ENCODE measurements at regions not wholly inside any gene's neighbourhood (a gene's known extent, or its start where the extent isn't known, plus 50 kb on each side); places are given as distances from the start of the nearest gene placed in this dataset.

- no peak overlapping the region for H3K27ac ChIP-seq
- H3K9me3 ChIP-seq (ENCODE audit: insufficient read depth, low read depth), result peaks cover 3% of the 10 kb centered on the region
- no peak overlapping the region for H2AFZ ChIP-seq
- no peak for DNase-seq
- no peaks in the 10 kb centered on the region for H3K4me1 ChIP-seq (replicated peaks; ENCODE audit: insufficient read depth)
- H3F3A ChIP-seq (ENCODE audit: insufficient read depth, low read depth), result no peaks in the 10 kb centered on the region
- BruUV-seq (replicated peaks), result no TSS peak
- H4K20me1 ChIP-seq (ENCODE audit: insufficient read depth), result no peaks in the 10 kb centered on the region
- ChIA-PET POLR2A (ENCODE audit: unreplicated experiment) (no interaction called here), CTCF (no interaction called here)
- no peaks in the 10 kb centered on the region for H3K9me2 ChIP-seq (ENCODE audit: insufficient read depth)
- H3K4me2 ChIP-seq, result no peak overlapping the region
- intact Hi-C loops (cut with micrococcal nuclease; ENCODE audit: unreplicated experiment), result no loop called here
- H3K36me3 ChIP-seq (ENCODE audit: low read depth), result no peaks in the 10 kb centered on the region
- no peak overlapping the region for H3K4me3 ChIP-seq
- H3K79me2 ChIP-seq (ENCODE audit: low read depth), result no peaks in the 10 kb centered on the region
- no peak for TF ChIP-seq EZH2 (IDR thresholded peaks at IDR 0.05; ENCODE audit: low read depth)
- TF ChIP-seq, protein P1, sequence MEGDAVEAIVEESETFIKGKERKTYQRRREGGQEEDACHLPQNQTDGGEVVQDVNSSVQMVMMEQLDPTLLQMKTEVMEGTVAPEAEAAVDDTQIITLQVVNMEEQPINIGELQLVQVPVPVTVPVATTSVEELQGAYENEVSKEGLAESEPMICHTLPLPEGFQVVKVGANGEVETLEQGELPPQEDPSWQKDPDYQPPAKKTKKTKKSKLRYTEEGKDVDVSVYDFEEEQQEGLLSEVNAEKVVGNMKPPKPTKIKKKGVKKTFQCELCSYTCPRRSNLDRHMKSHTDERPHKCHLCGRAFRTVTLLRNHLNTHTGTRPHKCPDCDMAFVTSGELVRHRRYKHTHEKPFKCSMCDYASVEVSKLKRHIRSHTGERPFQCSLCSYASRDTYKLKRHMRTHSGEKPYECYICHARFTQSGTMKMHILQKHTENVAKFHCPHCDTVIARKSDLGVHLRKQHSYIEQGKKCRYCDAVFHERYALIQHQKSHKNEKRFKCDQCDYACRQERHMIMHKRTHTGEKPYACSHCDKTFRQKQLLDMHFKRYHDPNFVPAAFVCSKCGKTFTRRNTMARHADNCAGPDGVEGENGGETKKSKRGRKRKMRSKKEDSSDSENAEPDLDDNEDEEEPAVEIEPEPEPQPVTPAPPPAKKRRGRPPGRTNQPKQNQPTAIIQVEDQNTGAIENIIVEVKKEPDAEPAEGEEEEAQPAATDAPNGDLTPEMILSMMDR (conservative IDR thresholded peaks at IDR 0.05), result no peak
- no peaks in the 10 kb centered on the region for H3K27me3 ChIP-seq (ENCODE audit: insufficient read depth, low read depth)
Observed at GRCh38 chr12:33650832-33651231, 211.2 kb upstream of the SYT10 start.

GRCh38 chr12:33653362-33653761 is 213.7 kb upstream of the SYT10 start:
- Histone ChIP-seq H3K9me3 (ENCODE audit: insufficient read depth, low read depth) (peaks cover 3% of the 10 kb centered on the region), H3K9me2 (ENCODE audit: insufficient read depth) (no peaks in the 10 kb centered on the region), H4K20me1 (ENCODE audit: insufficient read depth) (no peaks in the 10 kb centered on the region), H3K36me3 (ENCODE audit: low read depth) (no peaks in the 10 kb centered on the region), H2AFZ (no peak overlapping the region), H3K4me3 (no peak overlapping the region), H3K27ac (no peak overlapping the region), H3K4me1 (replicated peaks; ENCODE audit: insufficient read depth) (no peaks in the 10 kb centered on the region), H3K27me3 (ENCODE audit: insufficient read depth, low read depth) (no peaks in the 10 kb centered on the region), H3F3A (ENCODE audit: insufficient read depth, low read depth) (no peaks in the 10 kb centered on the region), H3K4me2 (no peak overlapping the region), H3K79me2 (ENCODE audit: low read depth) (no peaks in the 10 kb centered on the region)
- no peak for DNase-seq
- POLR2A ChIA-PET (ENCODE audit: unreplicated experiment), result no interaction called here
- TF ChIP-seq, protein P1 (conservative IDR thresholded peaks at IDR 0.05), result no peak
- no peak for TF ChIP-seq EZH2 (IDR thresholded peaks at IDR 0.05; ENCODE audit: low read depth)
- BruUV-seq (replicated peaks), result no TSS peak
- intact Hi-C loops (cut with micrococcal nuclease; ENCODE audit: unreplicated experiment), result no loop called here
- CTCF ChIA-PET, result no interaction called here

DNA sequence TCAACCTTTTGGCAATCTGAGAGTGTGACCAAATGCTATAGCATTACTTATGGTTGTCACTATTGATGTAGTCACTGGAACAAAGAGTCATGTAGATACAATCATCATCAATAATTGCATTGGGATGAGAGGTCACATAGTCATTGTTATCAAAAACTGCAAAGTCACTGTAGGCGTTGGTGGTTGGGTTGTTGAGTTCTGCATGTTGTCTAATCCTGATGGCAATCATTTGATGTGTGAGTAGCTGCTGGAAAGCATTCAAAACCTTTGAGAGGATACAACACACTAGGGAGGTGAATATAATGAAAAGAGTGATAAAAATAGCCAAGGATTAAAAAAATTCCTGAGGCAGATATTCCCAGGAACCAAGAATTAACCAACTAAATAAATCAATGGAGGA is 214.7 kb upstream of the SYT10 start:
- no TSS peak for BruUV-seq (replicated peaks)
- DNase-seq, result no peak
- intact Hi-C loops (cut with micrococcal nuclease; ENCODE audit: unreplicated experiment), result no loop called here

More for the DNA sequence above, 214.7 kb upstream of the SYT10 start:
- ChIA-PET CTCF (no interaction called here), POLR2A (ENCODE audit: unreplicated experiment) (no interaction called here)
- H3K36me3 ChIP-seq (ENCODE audit: low read depth), result no peaks in the 10 kb centered on the region
- no peak overlapping the region for H2AFZ ChIP-seq
- H3K27me3 ChIP-seq (ENCODE audit: insufficient read depth, low read depth), result no peaks in the 10 kb centered on the region
- H3K4me1 ChIP-seq (replicated peaks; ENCODE audit: insufficient read depth), result no peaks in the 10 kb centered on the region
- H3K9me2 ChIP-seq (ENCODE audit: insufficient read depth), result no peaks in the 10 kb centered on the region
- no peak overlapping the region for H3K4me3 ChIP-seq
- H3K9me3 ChIP-seq (ENCODE audit: insufficient read depth, low read depth), result peaks cover 3% of the 10 kb centered on the region
- no peak overlapping the region for H3K27ac ChIP-seq
- no peak overlapping the region for H3K4me2 ChIP-seq
- no peak for TF ChIP-seq EZH2 (IDR thresholded peaks at IDR 0.05; ENCODE audit: low read depth)
- TF ChIP-seq, protein P1 (conservative IDR thresholded peaks at IDR 0.05), result no peak
- no peaks in the 10 kb centered on the region for H3K79me2 ChIP-seq (ENCODE audit: low read depth)
- no peaks in the 10 kb centered on the region for H3F3A ChIP-seq (ENCODE audit: insufficient read depth, low read depth)
- H4K20me1 ChIP-seq (ENCODE audit: insufficient read depth), result no peaks in the 10 kb centered on the region

All from PC-9 (cell line).